ENCODE measurements at regions not wholly inside any gene's neighbourhood (a gene's known extent, or its start where the extent isn't known, plus 50 kb on each side); places are given as distances from the start of the nearest gene placed in this dataset.

DNA sequence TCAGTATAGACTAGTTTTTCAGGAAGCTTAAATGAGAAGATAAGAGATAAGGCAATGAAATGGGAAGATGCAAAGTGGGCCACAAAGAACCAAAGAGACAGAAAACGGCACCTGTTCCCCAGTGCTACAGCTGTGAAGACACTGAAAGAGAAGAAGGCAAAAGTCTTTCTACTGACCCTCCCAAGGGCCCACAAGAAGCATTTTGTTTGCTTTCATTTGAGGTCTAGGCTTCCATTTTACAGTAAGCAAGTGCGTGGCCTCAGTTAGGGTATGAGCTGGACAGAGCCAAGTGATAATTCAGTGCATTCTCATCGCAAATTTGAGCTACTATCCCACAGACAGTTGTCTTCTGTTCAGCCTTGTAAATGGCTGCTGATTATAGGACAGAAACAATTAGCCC lies 53.4 kb upstream of the STK17B start:
- intact Hi-C loops (cut with DNase I; ENCODE audit: low total_unique reads) = no loop called here
- WGBS, 2 donors = 88 to 90% methylated on average over 3 of the region's 3 CpGs
- TF ChIP-seq POLR2A (IDR thresholded peaks at IDR 0.05) (no peak), CTCF (IDR thresholded peaks at IDR 0.05) (no peak)
- DNase-seq (ENCODE audit: low spot score in 2 of 2) = no peak
- no peak overlapping the region for H3K4me3 ChIP-seq (ENCODE audit: low read depth, poor library complexity, severe bottlenecking)

DNA sequence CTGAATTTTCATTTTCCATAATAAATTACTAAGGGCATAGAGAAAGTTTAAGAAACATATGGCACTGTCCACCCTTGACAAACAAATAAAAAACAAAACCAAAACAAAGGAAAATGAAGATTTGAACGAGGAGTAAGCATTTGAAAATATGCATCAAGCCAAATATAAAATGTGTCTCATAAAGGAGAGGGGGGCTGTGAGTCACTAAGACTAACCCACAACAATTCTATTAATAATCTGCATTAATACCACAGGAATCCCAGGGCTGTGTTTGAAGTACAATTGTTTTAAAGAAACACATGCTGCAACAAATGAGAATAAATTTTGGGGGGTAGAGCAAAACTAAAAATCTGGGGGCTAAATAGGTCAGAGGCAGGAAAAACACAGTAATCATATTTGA lies 53.8 kb upstream of the STK17B start:
- intact Hi-C loops (cut with DNase I; ENCODE audit: low total_unique reads) = no loop called here
- no peak overlapping the region for H3K4me3 ChIP-seq (ENCODE audit: low read depth, poor library complexity, severe bottlenecking)
- TF ChIP-seq CTCF (IDR thresholded peaks at IDR 0.05) (no peak), POLR2A (IDR thresholded peaks at IDR 0.05) (no peak)
- no peak for DNase-seq (ENCODE audit: low spot score in 2 of 2)
- WGBS, 2 donors = 29 to 41% methylated on average over 1 of the region's 1 CpG

GRCh38 chr2:196226058-196226706 lies 54.8 kb upstream of the STK17B start:
- no peak for TF ChIP-seq POLR2A (IDR thresholded peaks at IDR 0.05)
- TF ChIP-seq CTCF (IDR thresholded peaks at IDR 0.05) = no peak
- no peak overlapping the region for H3K4me3 ChIP-seq (ENCODE audit: low read depth, poor library complexity, severe bottlenecking)
- intact Hi-C loops (cut with DNase I; ENCODE audit: low total_unique reads) = no loop called here
- DNase-seq (ENCODE audit: low spot score in 2 of 2) = no peak

DNA sequence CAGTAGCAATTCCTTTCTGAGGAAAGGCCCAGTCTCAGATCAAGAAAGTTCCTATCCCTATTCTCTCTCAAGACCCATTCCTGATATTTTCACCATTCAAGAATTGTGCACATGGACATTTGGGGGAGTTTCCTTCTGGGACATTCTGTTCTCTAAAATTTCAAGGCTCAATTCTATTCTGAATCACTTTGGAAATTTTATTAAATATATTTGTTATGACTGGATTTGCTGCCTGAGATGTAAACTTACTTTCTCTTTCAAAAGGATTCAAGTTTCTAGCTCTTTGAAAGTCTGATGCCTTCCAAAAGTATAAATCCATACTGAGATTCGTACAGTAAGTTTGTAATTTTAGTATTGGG lies 55.3 kb upstream of the STK17B start:
- DNase-seq (ENCODE audit: low spot score in 2 of 2) = no peak

GRCh38 chr2:196229013-196229412 lies 57.6 kb upstream of the STK17B start:
- DNase-seq (ENCODE audit: low spot score in 2 of 2) = no peak
- 66 to 77% methylated on average over 3 of the region's 3 CpGs for WGBS, 2 donors
- no peak overlapping the region for H3K4me3 ChIP-seq (ENCODE audit: low read depth, poor library complexity, severe bottlenecking)
- intact Hi-C loops (cut with DNase I; ENCODE audit: low total_unique reads) = no loop called here
- TF ChIP-seq CTCF (IDR thresholded peaks at IDR 0.05) (no peak), POLR2A (IDR thresholded peaks at IDR 0.05) (no peak)

More for the DNA sequence above, 55.3 kb upstream of the STK17B start:
- 93 to 95% methylated on average over 1 of the region's 1 CpG for WGBS, 2 donors
- TF ChIP-seq CTCF (IDR thresholded peaks at IDR 0.05) = no peak
- intact Hi-C loops (cut with DNase I; ENCODE audit: low total_unique reads) = no loop called here
- no peak overlapping the region for H3K4me3 ChIP-seq (ENCODE audit: low read depth, poor library complexity, severe bottlenecking)

Data from lower leg skin (tissue), 4 donors.